Left renal pelvis (tissue), 4 donors: ENCODE measurements at regions not wholly inside any gene's neighbourhood (a gene's known extent, or its start where the extent isn't known, plus 50 kb on each side); places are given as distances from the start of the nearest gene placed in this dataset.

ENCODE experiments used
- DNase-seq, 4 donors: peaks; one replicate each; pipeline ENCODE4 v3.0.0-alpha.2; 2013; ENCODE audit warnings: low read depth in 4 of 4, low spot score in 3 of 4

DNA sequence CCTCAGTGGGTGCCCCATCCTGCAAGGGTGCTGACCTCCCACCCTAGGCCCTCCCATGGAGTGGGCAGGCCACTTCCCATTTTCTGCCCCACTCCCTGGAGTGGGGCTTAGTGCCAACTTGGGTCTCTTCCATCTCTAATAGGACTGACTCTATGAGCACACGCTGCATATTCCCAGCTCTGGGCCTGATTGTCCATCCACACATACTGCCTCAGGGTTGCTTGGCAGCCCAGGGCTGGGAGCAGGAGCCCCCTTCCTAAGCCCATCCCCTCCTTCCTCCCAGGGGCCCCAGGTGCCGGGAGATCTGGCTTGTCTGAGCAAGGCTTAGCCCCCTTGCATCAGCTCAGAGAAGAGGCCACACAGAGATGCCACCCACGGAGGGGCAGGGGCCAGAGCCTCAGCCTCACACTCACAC lies 55.1 kb downstream of the PJA1 start:
- no peak for DNase-seq

DNA sequence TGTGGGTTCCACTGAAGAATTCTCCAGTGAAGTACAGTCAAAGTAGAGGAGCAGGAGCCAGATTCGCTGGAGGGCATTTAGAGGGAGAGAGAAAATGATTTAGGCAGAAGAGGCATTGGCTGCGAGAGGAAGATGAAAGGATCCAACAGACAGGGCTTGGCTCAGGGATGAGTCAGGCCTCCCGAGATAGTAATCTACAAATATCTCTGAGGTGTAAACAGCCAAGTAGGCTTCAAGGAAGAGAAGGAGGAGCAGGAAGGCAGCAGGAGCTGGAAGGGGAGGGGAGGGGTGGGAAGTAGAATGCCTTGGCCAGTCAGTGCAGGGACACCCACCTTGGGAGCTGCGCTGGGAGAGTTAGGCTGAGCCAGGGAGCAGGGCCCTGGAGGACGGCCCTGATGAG lies 55.5 kb downstream of the PJA1 start:
- DNase-seq, result no peak

DNA sequence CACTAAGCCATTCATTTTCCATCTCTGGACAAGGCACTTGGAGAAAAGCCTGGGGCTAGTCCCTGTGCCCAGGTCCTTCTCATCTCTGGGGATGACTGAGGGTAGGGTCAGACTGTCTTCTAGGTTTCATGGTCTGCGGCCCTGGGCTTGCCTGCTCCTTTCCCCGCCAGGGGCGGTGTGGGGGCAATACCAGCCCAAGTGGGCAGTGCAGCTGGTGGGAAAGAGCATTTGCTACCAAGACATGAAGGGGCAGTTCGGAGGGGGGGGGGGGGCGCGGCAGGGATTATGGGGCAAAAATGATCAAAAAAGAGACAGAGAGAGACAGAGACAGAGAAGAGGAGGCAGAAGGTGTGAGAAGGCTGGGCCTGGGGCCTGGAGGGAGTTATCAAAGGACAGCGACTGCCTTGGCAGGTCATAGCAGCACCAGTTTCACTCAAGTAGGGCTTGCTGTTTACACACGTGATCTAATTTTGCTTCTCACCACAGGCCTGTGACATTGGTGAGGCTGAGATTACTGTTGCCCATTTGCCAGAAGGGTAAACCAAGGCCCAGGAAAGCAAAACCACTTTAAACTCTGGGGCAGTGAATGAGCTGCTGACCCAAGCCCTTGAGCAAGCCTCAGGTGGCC lies 56.1 kb downstream of the PJA1 start:
- DNase-seq, result no peak

- no peak for DNase-seq
Measured at GRCh38 chrX:69107747-69108401, 57.4 kb downstream of the PJA1 start.

GRCh38 chrX:69107231-69107739 lies 58.0 kb downstream of the PJA1 start:
- peak in 3 of 4 donors; percentile 51 to 64 (median 62) for DNase-seq

GRCh38 chrX:69104756-69105434 lies 60.4 kb downstream of the PJA1 start:
- no peak for DNase-seq

GRCh38 chrX:69103539-69103938 lies 61.7 kb downstream of the PJA1 start:
- no peak for DNase-seq

GRCh38 chrX:69102612-69103194 lies 62.5 kb downstream of the PJA1 start:
- DNase-seq, result no peak

DNA sequence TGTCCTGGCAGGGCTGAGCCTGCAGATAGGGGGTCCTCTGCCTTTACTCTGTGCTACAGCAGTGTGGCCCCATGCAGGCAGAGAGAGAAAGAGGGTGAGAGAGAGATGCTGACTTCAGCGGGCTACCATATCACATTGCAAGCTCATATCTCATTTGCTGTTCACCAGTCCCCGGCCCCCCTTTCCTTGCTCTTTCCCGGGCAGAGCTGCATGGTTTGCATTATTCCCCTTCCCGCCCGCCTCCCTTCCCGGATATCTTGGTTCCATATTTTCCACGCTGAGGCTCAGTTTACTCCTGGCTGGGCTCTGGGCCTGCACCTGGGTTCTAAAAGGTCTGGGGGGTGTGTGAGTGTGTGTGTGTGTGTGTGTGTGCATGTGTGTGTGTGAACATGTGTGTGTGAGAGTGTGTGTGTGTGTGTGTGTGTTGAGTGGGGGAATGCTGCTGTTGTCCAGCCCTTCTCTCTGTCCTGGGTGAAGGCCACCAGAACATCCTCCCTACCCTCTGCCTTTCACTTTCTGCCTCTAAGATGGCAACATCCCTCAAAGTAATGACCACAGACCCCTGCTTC lies 63.5 kb downstream of the PJA1 start:
- no peak for DNase-seq

DNA sequence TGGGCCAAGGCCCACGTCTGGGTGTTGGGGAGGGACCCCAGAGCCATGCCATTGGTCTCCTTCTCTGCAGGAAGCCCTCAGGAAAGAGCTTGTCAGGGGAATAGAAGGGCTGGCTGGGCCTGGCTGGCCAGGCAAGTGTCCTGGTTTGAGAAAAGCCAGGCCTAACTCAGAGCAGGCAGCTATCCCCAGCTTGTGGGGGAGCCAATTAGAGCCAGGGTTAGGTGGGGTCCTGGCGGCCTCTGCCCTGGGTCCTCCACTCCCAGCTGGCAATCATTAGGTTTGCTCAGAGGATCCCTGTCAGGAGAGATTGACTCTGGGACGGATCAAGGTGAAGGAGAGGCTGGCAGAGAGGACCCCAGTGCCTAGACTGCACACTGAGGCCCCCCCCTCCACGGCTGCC lies 64.8 kb downstream of the PJA1 start:
- no peak for DNase-seq

DNA sequence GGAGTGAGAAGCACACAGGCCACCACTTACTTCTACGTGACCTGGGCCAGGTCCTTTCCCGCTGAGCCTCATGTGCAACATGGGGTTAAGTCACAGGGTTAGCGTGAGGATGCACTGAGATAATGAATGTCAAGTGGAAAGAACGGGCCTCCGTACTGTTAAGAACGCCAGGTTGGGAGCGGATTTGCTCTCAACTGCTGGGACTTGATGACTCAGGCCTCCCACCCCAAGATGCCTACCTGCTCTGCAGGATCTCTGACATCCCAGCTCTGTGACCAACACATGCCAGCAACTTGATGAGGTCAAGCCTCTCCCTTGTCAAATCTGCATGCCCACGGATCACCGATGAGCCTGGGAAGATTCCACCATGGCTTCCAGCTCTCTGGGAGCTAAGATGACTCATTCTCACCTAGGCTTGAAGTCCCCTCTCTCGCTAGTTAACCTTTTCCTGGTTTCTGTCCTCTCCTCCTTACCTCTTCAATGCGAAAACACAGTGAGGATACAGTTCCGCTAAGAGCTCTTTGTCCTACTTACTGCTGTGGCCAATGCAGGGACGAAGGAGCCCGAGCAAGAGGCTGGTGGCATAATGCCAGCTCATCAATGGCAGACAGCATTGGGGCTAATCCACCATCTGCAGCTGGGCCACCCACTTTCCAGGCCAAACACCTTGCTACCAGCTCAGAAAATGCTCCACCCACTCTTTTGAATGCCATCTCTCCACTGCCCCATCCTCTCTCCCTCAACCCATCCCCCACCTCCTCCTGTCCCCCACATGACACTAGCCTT lies 67.6 kb downstream of the PJA1 start:
- no peak for DNase-seq

- DNase-seq, result no peak
Measured at GRCh38 chrX:69096963-69097362, 68.3 kb downstream of the PJA1 start.

DNA sequence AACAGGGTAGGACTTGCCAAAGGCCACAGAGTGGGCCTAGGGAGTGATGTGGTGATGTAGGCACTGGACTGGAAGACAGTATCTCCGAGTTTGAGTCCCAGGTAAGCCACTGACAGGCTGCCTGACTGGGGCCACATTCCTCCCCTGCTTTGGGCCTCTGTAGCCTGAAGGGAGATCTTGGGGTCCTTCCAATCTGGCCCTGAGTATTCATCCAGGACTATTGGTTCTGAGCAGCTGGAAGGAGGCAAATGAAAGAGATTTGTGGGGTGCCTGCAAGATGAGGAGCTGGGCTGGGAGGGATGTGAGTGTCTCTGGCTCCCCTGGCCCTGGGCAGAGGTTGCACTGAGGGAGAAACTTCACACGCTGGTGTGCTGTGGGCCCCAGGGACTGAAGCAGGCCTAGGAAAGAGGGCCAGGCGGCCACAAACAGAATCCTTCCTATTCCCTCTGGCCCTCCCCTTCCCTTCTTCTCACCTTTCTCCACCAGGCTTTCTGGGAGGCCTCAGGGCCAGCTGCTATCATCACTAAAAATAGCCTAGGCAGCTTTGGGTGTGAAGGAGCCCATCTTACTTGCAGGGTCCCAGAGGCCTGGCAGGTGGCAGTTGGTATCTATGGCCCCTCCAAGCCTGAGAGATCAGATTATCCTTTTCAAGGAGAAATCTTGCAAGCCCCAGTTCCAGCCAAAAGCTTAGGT lies 70.1 kb downstream of the PJA1 start:
- DNase-seq, result no peak

- no peak for DNase-seq
Measured at GRCh38 chrX:69093960-69094871, 71.0 kb downstream of the PJA1 start.

GRCh38 chrX:69090022-69090421 lies 75.2 kb downstream of the PJA1 start:
- DNase-seq, result no peak

GRCh38 chrX:69089203-69089602 lies 76.0 kb downstream of the PJA1 start:
- DNase-seq, result no peak

DNA sequence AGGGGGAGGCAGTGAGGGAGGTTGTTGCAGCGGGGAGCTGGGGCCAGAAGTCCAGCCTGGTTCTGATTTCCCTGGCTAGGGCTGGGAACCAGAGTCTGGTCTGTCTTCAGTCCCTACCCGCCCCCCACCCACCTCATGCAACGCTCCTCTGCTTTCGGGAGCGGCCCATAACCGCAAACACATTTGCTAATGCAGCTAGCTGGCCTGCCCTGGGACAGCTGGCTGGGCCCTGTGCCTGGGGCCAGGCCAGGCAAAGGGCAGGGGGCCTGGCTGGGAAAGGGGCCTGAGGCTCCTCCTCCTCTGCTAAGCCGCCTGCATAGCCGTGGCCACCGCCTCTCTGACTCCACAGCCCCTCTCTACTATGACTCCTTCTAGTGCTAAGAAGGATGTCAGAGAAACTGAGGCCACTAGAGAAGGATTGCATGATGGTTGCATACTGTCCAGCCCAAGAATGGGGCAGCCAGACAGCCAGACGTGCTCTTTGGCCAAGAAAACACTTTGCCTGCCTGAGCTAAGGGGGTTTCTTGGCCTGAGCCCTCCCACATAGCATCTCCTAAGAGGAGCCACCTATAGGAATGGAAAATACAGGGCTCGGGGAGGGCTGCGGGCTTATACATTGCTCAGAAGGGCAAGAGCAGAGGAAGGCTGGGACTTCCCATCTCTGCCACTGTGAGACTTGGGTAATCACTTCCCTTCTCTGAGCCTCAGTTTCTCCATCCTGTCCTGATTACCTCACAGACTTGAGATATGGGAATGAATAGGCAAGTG lies 76.9 kb downstream of the PJA1 start:
- no peak for DNase-seq

DNA sequence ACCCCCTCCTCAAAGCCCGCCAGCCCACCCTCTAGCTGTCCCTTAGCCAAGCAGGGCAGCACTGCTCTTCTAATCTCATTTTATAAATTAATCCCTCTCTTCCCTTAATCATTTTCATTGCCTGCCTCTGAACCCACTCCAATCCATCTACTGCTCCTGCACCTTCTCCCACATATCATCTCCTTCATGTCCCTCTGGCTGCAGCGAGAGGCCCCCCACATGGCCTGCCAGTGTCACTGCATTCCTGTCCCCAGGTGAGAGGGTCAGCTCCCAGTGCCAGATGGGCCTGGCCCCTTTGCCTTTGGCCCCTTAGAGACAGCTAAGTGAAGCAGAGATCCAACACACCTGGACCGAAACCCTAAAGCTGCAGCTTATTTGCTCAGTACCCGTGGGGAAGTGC lies 79.4 kb downstream of the PJA1 start:
- DNase-seq, result no peak
